ENCODE measurements at regions not wholly inside any gene's neighbourhood (a gene's known extent, or its start where the extent isn't known, plus 50 kb on each side); places are given as distances from the start of the nearest gene placed in this dataset.

DNA sequence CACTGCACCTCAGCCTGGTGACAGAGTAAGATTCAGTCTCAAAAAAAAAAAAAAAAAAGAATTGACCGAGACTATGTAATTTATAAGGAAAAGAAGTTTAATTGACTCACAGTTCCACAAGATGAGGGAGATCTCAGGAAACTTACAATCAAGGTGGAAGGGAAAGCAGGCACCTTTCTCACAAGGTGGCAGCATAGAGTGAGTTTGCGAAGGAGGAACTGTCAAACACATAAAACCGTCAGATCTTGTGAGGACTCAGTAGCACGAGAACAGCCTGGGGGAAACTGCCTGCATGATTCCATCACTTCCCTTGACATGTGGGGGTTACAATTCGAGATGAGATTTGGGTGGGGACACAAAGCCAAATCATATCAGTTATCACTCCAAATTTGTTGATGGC is 380.9 kb downstream of the EDEM1 start:
- TF ChIP-seq, protein P1, sequence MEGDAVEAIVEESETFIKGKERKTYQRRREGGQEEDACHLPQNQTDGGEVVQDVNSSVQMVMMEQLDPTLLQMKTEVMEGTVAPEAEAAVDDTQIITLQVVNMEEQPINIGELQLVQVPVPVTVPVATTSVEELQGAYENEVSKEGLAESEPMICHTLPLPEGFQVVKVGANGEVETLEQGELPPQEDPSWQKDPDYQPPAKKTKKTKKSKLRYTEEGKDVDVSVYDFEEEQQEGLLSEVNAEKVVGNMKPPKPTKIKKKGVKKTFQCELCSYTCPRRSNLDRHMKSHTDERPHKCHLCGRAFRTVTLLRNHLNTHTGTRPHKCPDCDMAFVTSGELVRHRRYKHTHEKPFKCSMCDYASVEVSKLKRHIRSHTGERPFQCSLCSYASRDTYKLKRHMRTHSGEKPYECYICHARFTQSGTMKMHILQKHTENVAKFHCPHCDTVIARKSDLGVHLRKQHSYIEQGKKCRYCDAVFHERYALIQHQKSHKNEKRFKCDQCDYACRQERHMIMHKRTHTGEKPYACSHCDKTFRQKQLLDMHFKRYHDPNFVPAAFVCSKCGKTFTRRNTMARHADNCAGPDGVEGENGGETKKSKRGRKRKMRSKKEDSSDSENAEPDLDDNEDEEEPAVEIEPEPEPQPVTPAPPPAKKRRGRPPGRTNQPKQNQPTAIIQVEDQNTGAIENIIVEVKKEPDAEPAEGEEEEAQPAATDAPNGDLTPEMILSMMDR (IDR thresholded peaks at IDR 0.05), result no peak
- no peak for TF ChIP-seq EP300 (IDR thresholded peaks at IDR 0.05)
